Ectodermal cell (in vitro differentiated cells): ENCODE measurements at regions not wholly inside any gene's neighbourhood (a gene's known extent, or its start where the extent isn't known, plus 50 kb on each side); places are given as distances from the start of the nearest gene placed in this dataset.

Experiments
- H3K27ac ChIP-seq: 2 replicates; pipeline ENCODE4 v1.7.0; 2013; ENCODE audit warnings: mild to moderate bottlenecking, low read depth, low read length; ENCODE audit not compliant: insufficient read depth, poor library complexity, severe bottlenecking
- H3K27me3 ChIP-seq: 2 replicates; pipeline ENCODE4 v1.7.0; 2013; ENCODE audit warnings: mild to moderate bottlenecking, low read length; ENCODE audit not compliant: insufficient read depth, control insufficient read depth, poor library complexity, severe bottlenecking
- H3K36me3 ChIP-seq: one replicate; pipeline ENCODE4 v1.7.0; 2013; ENCODE audit warnings: low read length; ENCODE audit not compliant: control insufficient read depth, insufficient read depth
- H3K4me1 ChIP-seq: one replicate; pipeline ENCODE4 v1.7.0; 2013; ENCODE audit warnings: low read length; ENCODE audit not compliant: control insufficient read depth, insufficient read depth
- H3K4me3 ChIP-seq: 2 replicates; pipeline ENCODE4 v1.7.0; 2013; ENCODE audit warnings: low read depth, low read length, control low read depth; ENCODE audit not compliant: insufficient read depth
- H3K9me3 ChIP-seq: 2 replicates; pipeline ENCODE4 v1.7.0; 2013; ENCODE audit warnings: mild to moderate bottlenecking, low read length, moderate library complexity; ENCODE audit not compliant: control insufficient read depth
- WGBS, 2 experiments: methylation state at CpG; one replicate each; pipeline ENCODE4 v1.1.7; 2013; ENCODE audit warnings: missing lambda C conversion rate in 2 of 2; 5-methylcytosine and 5-hydroxymethylcytosine counted together

DNA sequence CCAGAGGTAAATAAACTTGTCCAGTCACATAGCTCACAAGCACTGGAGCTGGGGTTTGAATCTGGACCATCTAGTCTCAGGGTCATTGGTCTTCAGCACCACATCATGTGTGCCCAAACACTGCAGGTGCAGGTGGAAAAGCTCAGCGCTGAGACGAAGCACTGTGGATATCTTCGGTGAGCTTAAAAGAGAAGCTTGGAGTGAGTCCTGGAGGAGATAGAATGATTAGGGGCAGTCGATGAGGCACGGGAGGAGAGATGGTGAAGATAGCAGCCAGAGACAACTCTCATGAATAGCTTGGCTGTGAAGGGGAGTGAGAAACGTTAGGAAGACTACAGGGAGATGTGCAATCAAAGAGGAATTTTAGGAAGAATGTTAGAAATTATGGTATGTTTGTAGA, 389.3 kb downstream of the FGF9 start:
- Histone ChIP-seq H3K4me1 (peaks cover 15% of the 10 kb centered on the region), H3K27ac (no peak overlapping the region), H3K36me3 (no peaks in the 10 kb centered on the region), H3K27me3 (no peaks in the 10 kb centered on the region), H3K9me3 (no peaks in the 10 kb centered on the region), H3K4me3 (no peak overlapping the region)
- WGBS, 2 experiments = 95% methylated on average over 6 of the region's 6 CpGs

DNA sequence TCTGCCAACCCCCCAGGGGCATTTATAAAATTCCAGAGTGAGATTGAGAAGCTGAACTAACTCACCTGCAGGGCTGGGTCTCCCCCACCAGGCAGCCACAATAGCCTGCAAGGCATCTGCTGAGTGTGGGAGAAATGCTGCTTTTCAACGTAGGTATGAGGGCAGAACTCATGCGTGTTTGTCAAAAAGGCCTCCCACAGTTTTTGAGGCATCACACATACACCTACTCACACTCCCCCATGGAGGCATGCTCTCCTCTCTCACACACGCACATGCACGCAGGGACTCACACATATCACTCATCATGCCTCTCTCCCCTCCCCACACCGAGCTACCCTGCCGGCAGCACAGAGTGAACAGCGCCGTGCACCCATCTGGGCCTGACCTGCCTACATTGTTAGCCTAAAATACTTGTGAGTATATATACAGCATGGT, 390.5 kb downstream of the FGF9 start:
- no peak overlapping the region for H3K27ac ChIP-seq
- H3K4me1 ChIP-seq = peaks cover 19% of the 10 kb centered on the region
- H3K4me3 ChIP-seq = no peak overlapping the region
- WGBS, 2 experiments = 64 to 66% methylated on average over 8 of the region's 8 CpGs
- no peaks in the 10 kb centered on the region for H3K9me3 ChIP-seq
- no peaks in the 10 kb centered on the region for H3K36me3 ChIP-seq
- no peaks in the 10 kb centered on the region for H3K27me3 ChIP-seq

DNA sequence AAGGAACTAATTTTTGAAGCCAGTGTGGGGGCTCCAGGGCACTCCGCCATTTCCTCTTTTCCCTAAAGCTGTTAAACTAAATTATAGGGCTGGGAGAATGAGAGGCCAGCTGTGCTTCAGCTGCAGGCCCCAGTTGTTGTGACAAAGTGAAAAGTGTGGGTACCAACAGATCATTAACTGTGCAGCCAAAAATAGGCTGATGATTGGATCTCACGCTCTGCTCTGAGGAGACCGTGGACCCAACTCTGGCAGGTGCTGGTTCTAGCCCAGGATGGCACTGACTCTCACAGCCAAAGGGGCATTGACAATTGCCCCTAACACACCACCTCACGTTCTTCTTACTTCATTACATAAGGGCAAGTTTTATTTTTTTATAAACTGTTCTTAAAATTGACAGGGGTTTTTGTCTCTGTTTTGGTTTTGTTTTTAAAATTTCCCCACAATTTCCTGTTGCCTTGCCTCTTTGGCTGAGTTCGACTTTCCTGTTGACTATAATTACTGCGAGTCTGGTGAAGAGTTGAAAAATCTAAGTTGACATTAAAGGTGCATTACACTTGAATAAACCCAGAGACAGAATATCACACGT, 391.0 kb downstream of the FGF9 start:
- H3K4me1 ChIP-seq = peaks cover 19% of the 10 kb centered on the region
- no peaks in the 10 kb centered on the region for H3K36me3 ChIP-seq
- H3K9me3 ChIP-seq = no peaks in the 10 kb centered on the region
- H3K27me3 ChIP-seq = no peaks in the 10 kb centered on the region
- WGBS, 2 experiments = 93 to 99% methylated on average over 6 to 7 of the region's 7 CpGs
- no peak overlapping the region for H3K4me3 ChIP-seq
- H3K27ac ChIP-seq = no peak overlapping the region

DNA sequence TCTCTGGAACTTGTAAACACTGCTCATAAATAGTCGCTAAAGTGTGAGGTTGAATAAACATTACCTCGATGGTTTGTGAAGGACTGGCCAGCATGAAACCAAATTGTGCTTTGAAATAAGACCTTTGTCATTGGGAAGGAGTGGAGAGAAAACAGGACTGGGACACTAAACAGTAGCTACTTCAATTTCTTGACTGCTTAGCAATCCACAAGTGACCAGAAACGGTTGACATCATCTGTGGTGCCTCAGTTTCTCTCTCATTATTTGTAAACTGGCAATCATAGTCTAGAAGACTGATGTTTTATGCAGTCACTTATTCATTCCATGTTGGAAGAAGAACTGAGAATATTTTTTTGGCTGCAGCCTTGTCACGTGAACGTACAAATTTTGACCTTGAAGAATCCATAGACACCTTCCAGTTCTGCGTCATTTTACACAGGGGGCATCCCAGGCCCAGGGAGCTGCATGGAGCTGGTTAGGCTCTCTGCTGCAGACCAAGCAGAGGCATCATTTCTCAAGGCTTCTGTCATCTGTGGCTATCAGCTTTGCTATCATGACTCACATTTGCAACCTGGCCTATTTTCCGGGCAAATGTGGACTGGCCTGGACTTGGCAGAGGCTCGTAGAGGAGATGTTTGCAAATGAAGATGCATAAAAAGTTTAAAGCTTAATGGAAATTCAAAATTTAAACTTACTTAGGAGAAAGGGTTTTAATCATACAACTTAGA, 391.8 kb downstream of the FGF9 start:
- H3K36me3 ChIP-seq = no peaks in the 10 kb centered on the region
- no peaks in the 10 kb centered on the region for H3K27me3 ChIP-seq
- H3K27ac ChIP-seq = no peak overlapping the region
- H3K9me3 ChIP-seq = no peaks in the 10 kb centered on the region
- WGBS, 2 experiments = 88 to 93% methylated on average over 8 of the region's 8 CpGs
- H3K4me1 ChIP-seq = peaks cover 19% of the 10 kb centered on the region
- H3K4me3 ChIP-seq = no peak overlapping the region

DNA sequence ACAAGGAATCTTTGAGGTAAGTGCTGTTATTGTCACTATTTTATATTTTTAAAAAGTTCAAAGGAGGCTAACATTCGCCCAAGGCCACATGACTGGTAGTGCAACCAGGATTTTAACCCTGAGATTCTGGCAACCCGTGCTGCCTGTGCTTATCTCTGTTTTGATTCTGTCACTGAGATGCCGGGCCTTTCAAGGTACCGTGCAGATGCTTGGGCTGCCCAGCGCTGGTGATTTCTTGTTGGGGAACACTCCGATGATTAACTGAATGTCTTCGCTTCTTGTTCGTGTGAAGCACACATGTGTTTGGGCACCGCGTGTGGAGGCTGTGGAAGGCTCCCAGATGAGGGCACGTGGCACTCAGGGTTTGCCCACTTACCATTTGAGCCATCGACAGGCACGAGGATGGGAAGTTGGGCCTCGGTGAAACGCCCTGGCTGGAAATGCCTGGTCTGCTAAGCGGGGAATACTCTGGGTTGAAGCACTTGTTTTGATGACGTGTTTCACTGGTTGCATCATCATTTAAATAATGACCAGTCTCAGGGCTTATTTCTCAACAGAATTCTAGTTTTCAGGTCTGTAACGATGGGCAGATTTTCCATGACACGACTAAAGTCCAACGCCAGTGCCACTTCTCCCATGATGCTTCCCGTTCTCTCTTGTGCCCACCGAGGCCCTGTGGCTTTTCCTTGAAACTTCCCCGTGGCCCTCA, 392.7 kb downstream of the FGF9 start:
- H3K27me3 ChIP-seq = no peaks in the 10 kb centered on the region
- no peak overlapping the region for H3K27ac ChIP-seq
- H3K4me1 ChIP-seq = peaks cover 19% of the 10 kb centered on the region
- H3K4me3 ChIP-seq = no peak overlapping the region
- 96% methylated on average over 23 of the region's 23 CpGs for WGBS, 2 experiments
- no peaks in the 10 kb centered on the region for H3K36me3 ChIP-seq
- no peaks in the 10 kb centered on the region for H3K9me3 ChIP-seq

DNA sequence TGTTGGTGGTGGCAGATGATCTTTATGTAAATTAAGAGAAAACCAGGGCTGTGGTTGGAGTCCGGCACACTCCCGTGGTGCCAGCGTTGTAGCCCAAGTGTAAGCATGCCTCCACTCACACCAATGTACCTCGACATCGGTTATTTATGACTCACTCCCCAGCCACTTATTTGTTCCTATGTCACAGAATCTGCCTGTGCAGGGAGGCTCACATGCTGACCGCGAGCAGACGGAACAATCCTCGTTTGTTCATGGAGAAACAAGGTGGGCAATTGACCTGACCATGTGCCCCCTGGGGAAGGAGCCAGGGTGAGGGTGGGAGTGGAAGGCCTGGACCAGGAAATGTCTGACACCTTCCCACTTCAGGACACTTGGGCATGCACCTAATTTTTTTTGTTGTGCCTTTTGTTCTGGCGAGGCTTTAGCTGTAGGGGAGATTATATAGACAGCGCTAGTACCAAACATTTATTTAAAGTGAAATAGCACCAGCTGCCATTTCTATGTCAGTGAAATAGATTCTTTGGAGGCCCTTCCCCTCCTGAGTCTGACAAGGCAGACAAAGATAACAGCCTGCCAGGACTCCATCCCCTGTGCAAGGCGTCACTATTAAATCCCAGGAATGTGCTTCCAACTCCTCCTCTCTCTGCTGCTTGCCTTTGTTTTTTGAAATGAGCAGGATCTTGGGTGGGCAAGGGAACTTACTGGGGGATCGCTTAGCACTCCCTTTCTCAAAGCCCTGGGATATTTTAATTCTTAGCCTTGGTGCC, 394.2 kb downstream of the FGF9 start:
- 71 to 75% methylated on average over 13 of the region's 13 CpGs for WGBS, 2 experiments
- Histone ChIP-seq H3K9me3 (no peaks in the 10 kb centered on the region), H3K4me1 (peaks cover 19% of the 10 kb centered on the region), H3K27ac (no peak overlapping the region), H3K27me3 (no peaks in the 10 kb centered on the region), H3K4me3 (no peak overlapping the region), H3K36me3 (no peaks in the 10 kb centered on the region)

DNA sequence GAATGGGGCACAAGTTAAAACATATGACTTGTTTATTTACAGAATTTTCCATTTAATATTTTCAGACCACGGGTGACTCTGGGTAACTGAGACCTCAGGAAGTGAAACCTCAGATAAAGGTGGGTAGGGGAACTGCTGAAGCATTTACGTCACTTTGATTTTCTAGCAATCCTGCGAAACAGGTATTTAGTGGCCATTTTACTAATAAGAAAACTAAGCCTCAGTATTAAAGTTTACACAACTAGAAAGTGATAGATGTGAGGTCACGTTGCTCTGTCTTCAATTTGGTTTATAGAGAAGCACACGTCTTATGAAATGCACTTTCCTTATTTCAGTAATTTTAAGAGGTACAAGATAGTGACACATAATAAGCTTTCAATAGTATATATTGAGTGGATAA, 402.8 kb downstream of the FGF9 start:
- H3K27ac ChIP-seq = no peak overlapping the region
- H3K9me3 ChIP-seq = no peaks in the 10 kb centered on the region
- H3K4me3 ChIP-seq = no peak overlapping the region
- H3K27me3 ChIP-seq = no peaks in the 10 kb centered on the region
- H3K36me3 ChIP-seq = no peaks in the 10 kb centered on the region
- H3K4me1 ChIP-seq = no peaks in the 10 kb centered on the region
- WGBS, 2 experiments = 90 to 97% methylated on average over 3 to 4 of the region's 5 CpGs

DNA sequence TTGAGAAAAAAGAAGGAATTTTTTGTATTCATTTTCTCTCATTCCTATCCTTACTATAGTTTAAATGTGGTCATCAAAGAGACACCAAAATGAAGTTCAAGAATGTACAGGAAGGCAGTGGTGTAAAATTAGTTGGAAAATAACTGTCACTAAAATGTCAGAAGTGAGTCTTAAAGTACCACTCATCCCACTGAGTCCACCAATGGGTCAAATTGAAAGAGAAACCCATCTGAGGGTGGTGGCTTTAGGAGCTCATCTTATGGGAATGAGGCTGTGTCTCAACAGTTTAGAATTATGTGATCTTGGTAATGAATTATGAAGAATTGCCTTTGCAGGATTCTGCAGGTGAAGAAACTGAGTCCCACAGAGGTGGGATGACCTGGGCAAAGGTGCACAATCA, 403.5 kb downstream of the FGF9 start:
- Histone ChIP-seq H3K36me3 (no peaks in the 10 kb centered on the region), H3K4me3 (no peak overlapping the region), H3K4me1 (no peaks in the 10 kb centered on the region), H3K27me3 (no peaks in the 10 kb centered on the region), H3K9me3 (no peaks in the 10 kb centered on the region), H3K27ac (no peak overlapping the region)

DNA sequence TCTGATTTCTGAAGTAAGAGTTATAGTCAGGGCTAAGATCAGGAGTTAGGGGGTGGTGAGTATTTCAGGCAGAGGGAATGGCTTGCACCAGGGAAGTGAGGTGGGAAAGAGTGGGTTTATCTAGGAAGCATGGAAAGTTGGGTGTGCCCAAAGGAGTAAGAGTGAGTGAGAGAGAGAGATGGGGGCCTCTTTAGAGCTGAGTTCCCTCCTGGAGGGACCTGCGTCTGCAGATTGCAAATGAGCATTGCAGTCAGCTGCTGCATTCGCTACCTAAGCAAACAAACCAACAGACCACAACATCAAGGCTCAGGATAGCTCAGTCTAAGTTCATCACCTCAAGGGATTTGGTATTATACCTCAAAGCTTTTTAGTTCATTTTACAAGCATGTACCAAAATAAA, 405.8 kb downstream of the FGF9 start:
- H3K9me3 ChIP-seq = no peaks in the 10 kb centered on the region
- 66 to 73% methylated on average over 2 of the region's 2 CpGs for WGBS, 2 experiments
- no peaks in the 10 kb centered on the region for H3K4me1 ChIP-seq
- H3K27me3 ChIP-seq = no peaks in the 10 kb centered on the region
- H3K36me3 ChIP-seq = no peaks in the 10 kb centered on the region
- no peak overlapping the region for H3K27ac ChIP-seq
- no peak overlapping the region for H3K4me3 ChIP-seq

DNA sequence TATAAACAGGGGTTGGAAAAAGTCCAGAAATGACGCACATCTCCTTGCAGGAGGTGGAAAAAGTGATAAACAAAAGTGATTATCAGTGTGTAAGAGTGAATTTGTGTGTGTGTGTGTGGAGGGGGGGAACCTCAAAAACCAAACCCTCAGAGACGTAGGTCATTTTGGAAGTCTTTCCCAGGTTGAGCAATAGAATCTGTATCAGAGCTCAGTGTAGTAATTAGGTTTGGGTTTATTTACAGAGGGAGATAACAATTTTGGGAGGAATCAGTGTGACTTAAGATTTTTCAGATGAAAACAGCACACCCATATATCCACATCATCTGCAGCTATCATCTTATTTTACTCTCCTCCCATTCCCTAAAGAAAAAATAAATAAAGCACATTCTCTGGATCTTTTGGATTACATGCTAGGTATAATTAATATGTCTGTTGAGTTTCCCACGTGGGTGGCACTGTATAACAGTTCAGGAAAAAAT, 406.4 kb downstream of the FGF9 start:
- Histone ChIP-seq H3K4me3 (no peak overlapping the region), H3K36me3 (no peaks in the 10 kb centered on the region), H3K4me1 (no peaks in the 10 kb centered on the region), H3K9me3 (no peaks in the 10 kb centered on the region), H3K27ac (no peak overlapping the region), H3K27me3 (no peaks in the 10 kb centered on the region)
- 83 to 92% methylated on average over 3 of the region's 3 CpGs for WGBS, 2 experiments
